ENCODE measurements at regions not wholly inside any gene's neighbourhood (a gene's known extent, or its start where the extent isn't known, plus 50 kb on each side); places are given as distances from the start of the nearest gene placed in this dataset.

GRCh38 chr9:13716601-13717321 is 437.3 kb upstream of the MPDZ start:
- Mint-ChIP-seq H3K36me3 (no peaks in the 10 kb centered on the region), H3K4me1 (no peaks in the 10 kb centered on the region), H3K9me3 (peaks cover 2% of the 10 kb centered on the region), H3K4me3 (no peak overlapping the region), H3K27ac (no peak overlapping the region), H3K27me3 (no peaks in the 10 kb centered on the region)
- no peak for DNase-seq
- CTCF ChIA-PET = no interaction called here

- Mint-ChIP-seq H3K4me1 (no peaks in the 10 kb centered on the region), H3K27ac (no peak overlapping the region), H3K36me3 (no peaks in the 10 kb centered on the region), H3K27me3 (no peaks in the 10 kb centered on the region), H3K9me3 (peaks cover 3% of the 10 kb centered on the region), H3K4me3 (no peak overlapping the region)
- no peak for DNase-seq
- CTCF ChIA-PET = no interaction called here
These were observed 436.6 kb upstream of the MPDZ start for GRCh38 chr9:13716090-13716489.

GRCh38 chr9:13715430-13715829 is 435.9 kb upstream of the MPDZ start:
- H3K4me3 Mint-ChIP-seq = no peak overlapping the region
- no peaks in the 10 kb centered on the region for H3K36me3 Mint-ChIP-seq
- CTCF ChIA-PET = no interaction called here
- no peaks in the 10 kb centered on the region for H3K4me1 Mint-ChIP-seq
- peaks cover 3% of the 10 kb centered on the region for H3K9me3 Mint-ChIP-seq
- H3K27me3 Mint-ChIP-seq = no peaks in the 10 kb centered on the region
- no peak overlapping the region for H3K27ac Mint-ChIP-seq
- no peak for DNase-seq

GRCh38 chr9:13707612-13708576 is 428.4 kb upstream of the MPDZ start:
- CTCF ChIA-PET = no interaction called here
- Mint-ChIP-seq H3K4me1 (no peaks in the 10 kb centered on the region), H3K27me3 (no peaks in the 10 kb centered on the region), H3K36me3 (no peaks in the 10 kb centered on the region), H3K9me3 (peaks cover 9% of the 10 kb centered on the region), H3K27ac (no peak overlapping the region), H3K4me3 (no peak overlapping the region)
- no peak for DNase-seq

GRCh38 chr9:13705918-13706317 is 426.4 kb upstream of the MPDZ start:
- no peaks in the 10 kb centered on the region for H3K4me1 Mint-ChIP-seq
- CTCF ChIA-PET = no interaction called here
- H3K27ac Mint-ChIP-seq = no peak overlapping the region
- no peaks in the 10 kb centered on the region for H3K27me3 Mint-ChIP-seq
- H3K4me3 Mint-ChIP-seq = no peak overlapping the region
- DNase-seq = no peak
- H3K36me3 Mint-ChIP-seq = no peaks in the 10 kb centered on the region
- peaks cover 5% of the 10 kb centered on the region for H3K9me3 Mint-ChIP-seq

GRCh38 chr9:13705373-13705772 is 425.9 kb upstream of the MPDZ start:
- CTCF ChIA-PET = no interaction called here
- peaks cover 5% of the 10 kb centered on the region for H3K9me3 Mint-ChIP-seq
- no peak for DNase-seq
- no peaks in the 10 kb centered on the region for H3K36me3 Mint-ChIP-seq
- H3K27ac Mint-ChIP-seq = no peak overlapping the region
- no peak overlapping the region for H3K4me3 Mint-ChIP-seq
- H3K27me3 Mint-ChIP-seq = no peaks in the 10 kb centered on the region
- H3K4me1 Mint-ChIP-seq = no peaks in the 10 kb centered on the region

- no peak for DNase-seq
- Mint-ChIP-seq H3K4me1 (no peaks in the 10 kb centered on the region), H3K36me3 (no peaks in the 10 kb centered on the region), H3K4me3 (no peak overlapping the region), H3K27me3 (no peaks in the 10 kb centered on the region), H3K9me3 (peaks cover 7% of the 10 kb centered on the region), H3K27ac (no peak overlapping the region)
- CTCF ChIA-PET = no interaction called here
These were observed 411.1 kb upstream of the MPDZ start for GRCh38 chr9:13690595-13690994.

GRCh38 chr9:13689925-13690324 is 410.4 kb upstream of the MPDZ start:
- no peaks in the 10 kb centered on the region for H3K27me3 Mint-ChIP-seq
- no peak overlapping the region for H3K4me3 Mint-ChIP-seq
- CTCF ChIA-PET = no interaction called here
- no peaks in the 10 kb centered on the region for H3K36me3 Mint-ChIP-seq
- DNase-seq = no peak
- no peak overlapping the region for H3K27ac Mint-ChIP-seq
- no peaks in the 10 kb centered on the region for H3K4me1 Mint-ChIP-seq
- H3K9me3 Mint-ChIP-seq = peaks cover 7% of the 10 kb centered on the region

- no peak overlapping the region for H3K27ac Mint-ChIP-seq
- H3K27me3 Mint-ChIP-seq = no peaks in the 10 kb centered on the region
- H3K36me3 Mint-ChIP-seq = no peaks in the 10 kb centered on the region
- H3K4me3 Mint-ChIP-seq = no peak overlapping the region
- peaks cover 9% of the 10 kb centered on the region for H3K9me3 Mint-ChIP-seq
- no peaks in the 10 kb centered on the region for H3K4me1 Mint-ChIP-seq
- CTCF ChIA-PET = no interaction called here
- DNase-seq = no peak
These were observed 409.6 kb upstream of the MPDZ start for GRCh38 chr9:13688990-13689600.

GRCh38 chr9:13688223-13688989 is 408.9 kb upstream of the MPDZ start:
- Mint-ChIP-seq H3K4me1 (no peaks in the 10 kb centered on the region), H3K36me3 (no peaks in the 10 kb centered on the region), H3K4me3 (no peak overlapping the region), H3K9me3 (peaks cover 9% of the 10 kb centered on the region), H3K27me3 (no peaks in the 10 kb centered on the region), H3K27ac (no peak overlapping the region)
- CTCF ChIA-PET = interaction anchor here (1.1 kb wide), 1 partner anchor 50 kb away, joined by 3 read pairs; no protein-coding TSS in a partner anchor
- no peak for DNase-seq

GRCh38 chr9:13684656-13685055 is 405.2 kb upstream of the MPDZ start:
- Mint-ChIP-seq H3K36me3 (no peaks in the 10 kb centered on the region), H3K4me3 (no peak overlapping the region), H3K27ac (no peak overlapping the region), H3K9me3 (peaks cover 7% of the 10 kb centered on the region), H3K4me1 (no peaks in the 10 kb centered on the region), H3K27me3 (no peaks in the 10 kb centered on the region)
- CTCF ChIA-PET = no interaction called here
- no peak for DNase-seq

- Mint-ChIP-seq H3K9me3 (peaks cover 6% of the 10 kb centered on the region), H3K27me3 (no peaks in the 10 kb centered on the region), H3K4me1 (no peaks in the 10 kb centered on the region), H3K36me3 (no peaks in the 10 kb centered on the region), H3K27ac (no peak overlapping the region), H3K4me3 (no peak overlapping the region)
- DNase-seq = no peak
- CTCF ChIA-PET = no interaction called here
These were observed 398.3 kb upstream of the MPDZ start for GRCh38 chr9:13677801-13678200.

- CTCF ChIA-PET = no interaction called here
- Mint-ChIP-seq H3K4me3 (no peak overlapping the region), H3K27me3 (no peaks in the 10 kb centered on the region), H3K27ac (no peak overlapping the region), H3K36me3 (no peaks in the 10 kb centered on the region), H3K4me1 (no peaks in the 10 kb centered on the region), H3K9me3 (peaks cover 6% of the 10 kb centered on the region)
- no peak for DNase-seq
These were observed 396.1 kb upstream of the MPDZ start for GRCh38 chr9:13675638-13676000.

- Mint-ChIP-seq H3K36me3 (no peaks in the 10 kb centered on the region), H3K27ac (no peak overlapping the region), H3K4me1 (no peaks in the 10 kb centered on the region), H3K9me3 (peaks cover 6% of the 10 kb centered on the region), H3K27me3 (no peaks in the 10 kb centered on the region), H3K4me3 (no peak overlapping the region)
- no peak for DNase-seq
- CTCF ChIA-PET = no interaction called here
These were observed 395.6 kb upstream of the MPDZ start for GRCh38 chr9:13674926-13675637.

Data from activated naive CD4-positive, alpha-beta T cell treated with anti-CD3 and anti-CD28 coated beads, Interleukin-2, amount 10 ng/mL, durations not matched to agents 7 days and 5 days (primary cell).